ENCODE measurements at regions not wholly inside any gene's neighbourhood (a gene's known extent, or its start where the extent isn't known, plus 50 kb on each side); places are given as distances from the start of the nearest gene placed in this dataset.

- Mint-ChIP-seq H3K27me3 (peaks cover 0 to 22% (median 7%) of the 10 kb centered on the region in 5 donors), H3K4me1 (no peaks in the 10 kb centered on the region), H3K36me3 (peaks cover 0 to 3% (median 0%) of the 10 kb centered on the region in 5 donors), H3K4me3 (no peak overlapping the region), H3K27ac (no peak overlapping the region), H3K9me3 (peaks cover 0 to 9% (median 0%) of the 10 kb centered on the region in 11 donors)
- no peak overlapping the region for H3K27ac ChIP-seq (ENCODE audit: low read depth, low read length)
- ChIA-PET POLR2A (no interaction called here), CTCF (no interaction called here)
- H3K9me3 ChIP-seq (ENCODE audit: control insufficient read depth in 2 of 3, low read length in 3 of 3): no peaks in the 10 kb centered on the region
- H3K4me3 ChIP-seq (ENCODE audit: low read length): no peak overlapping the region
- ATAC-seq: no peak
- no peaks in the 10 kb centered on the region for H3K27me3 ChIP-seq (ENCODE audit: control insufficient read depth in 2 of 2, insufficient read depth in 2 of 2, low read length in 2 of 2)
- intact Hi-C loops (cut with micrococcal nuclease): no loop called here
- DNase-seq: no peak
- no peaks in the 10 kb centered on the region for H3K4me1 ChIP-seq (ENCODE audit: control insufficient read depth in 2 of 2, insufficient read depth in 2 of 2, low read length in 2 of 2)
- no peaks in the 10 kb centered on the region for H3K36me3 ChIP-seq (ENCODE audit: control insufficient read depth in 2 of 3, insufficient read depth in 3 of 3, low read length in 3 of 3)
Observed at GRCh38 chr5:96499753-96500345, 66.8 kb upstream of the PCSK1 start.

DNA sequence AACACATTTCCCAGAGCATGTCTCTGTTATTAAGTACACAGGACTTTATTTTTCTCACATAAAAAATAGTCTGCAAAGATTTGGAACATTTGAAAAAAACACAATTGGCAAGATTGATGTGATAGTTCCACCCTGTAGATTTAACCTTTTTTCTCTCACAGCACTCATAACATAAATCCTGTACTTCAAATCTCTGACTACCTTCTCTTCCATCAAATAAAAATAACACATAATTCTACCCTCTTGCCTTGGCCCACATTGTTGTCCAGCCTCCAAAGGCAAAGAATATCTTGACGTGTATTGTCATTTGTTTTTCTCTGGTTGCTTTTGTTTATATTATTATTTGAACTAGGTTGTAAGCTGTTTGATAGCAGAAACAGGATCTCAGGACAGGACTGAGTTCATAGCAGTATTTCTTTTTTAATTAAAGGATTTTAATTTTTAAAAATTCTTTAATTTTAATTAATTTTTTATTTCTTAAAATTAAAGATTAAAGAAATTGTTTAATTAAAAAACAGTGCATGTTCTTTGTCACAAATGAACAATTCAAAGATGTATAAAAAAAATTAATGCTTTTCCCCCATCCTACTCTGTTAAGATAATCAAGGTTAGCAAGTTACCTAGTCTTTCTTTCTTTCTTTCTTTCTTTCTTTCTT is 69.1 kb upstream of the PCSK1 start:
- H3K27me3 Mint-ChIP-seq: peaks cover 0 to 19% (median 7%) of the 10 kb centered on the region in 5 donors
- intact Hi-C loops (cut with micrococcal nuclease): no loop called here
- ATAC-seq: no peak
- Histone ChIP-seq H3K27ac (ENCODE audit: low read depth, low read length) (no peak overlapping the region), H3K36me3 (ENCODE audit: control insufficient read depth in 2 of 3, insufficient read depth in 3 of 3, low read length in 3 of 3) (no peaks in the 10 kb centered on the region), H3K4me1 (ENCODE audit: control insufficient read depth in 2 of 2, insufficient read depth in 2 of 2, low read length in 2 of 2) (no peaks in the 10 kb centered on the region), H3K4me3 (ENCODE audit: low read length) (no peak overlapping the region), H3K27me3 (ENCODE audit: control insufficient read depth in 2 of 2, insufficient read depth in 2 of 2, low read length in 2 of 2) (no peaks in the 10 kb centered on the region), H3K9me3 (ENCODE audit: control insufficient read depth in 2 of 3, low read length in 3 of 3) (no peaks in the 10 kb centered on the region)
- H3K27ac Mint-ChIP-seq: no peak overlapping the region
- ChIA-PET CTCF (no interaction called here), POLR2A (no interaction called here)
- no peak for DNase-seq
- H3K36me3 Mint-ChIP-seq: peaks cover 0 to 3% (median 0%) of the 10 kb centered on the region in 5 donors
- H3K4me3 Mint-ChIP-seq: no peak overlapping the region
- peaks cover 0 to under 1% (median 0%) of the 10 kb centered on the region in 11 donors for H3K9me3 Mint-ChIP-seq
- H3K4me1 Mint-ChIP-seq: no peaks in the 10 kb centered on the region

- Mint-ChIP-seq H3K27me3 (peaks cover 0 to 19% (median 7%) of the 10 kb centered on the region in 5 donors), H3K9me3 (no peaks in the 10 kb centered on the region), H3K27ac (no peak overlapping the region), H3K4me3 (no peak overlapping the region), H3K36me3 (peaks cover 0 to 3% (median 0%) of the 10 kb centered on the region in 5 donors), H3K4me1 (no peaks in the 10 kb centered on the region)
- H3K9me3 ChIP-seq (ENCODE audit: control insufficient read depth in 2 of 3, low read length in 3 of 3): no peaks in the 10 kb centered on the region
- CTCF ChIA-PET: no interaction called here
- ATAC-seq (no peak), DNase-seq (no peak)
- H3K27me3 ChIP-seq (ENCODE audit: control insufficient read depth in 2 of 2, insufficient read depth in 2 of 2, low read length in 2 of 2): no peaks in the 10 kb centered on the region
- H3K4me3 ChIP-seq (ENCODE audit: low read length): no peak overlapping the region
- intact Hi-C loops (cut with micrococcal nuclease): no loop called here
- H3K4me1 ChIP-seq (ENCODE audit: control insufficient read depth in 2 of 2, insufficient read depth in 2 of 2, low read length in 2 of 2): no peaks in the 10 kb centered on the region
- no peaks in the 10 kb centered on the region for H3K36me3 ChIP-seq (ENCODE audit: control insufficient read depth in 2 of 3, insufficient read depth in 3 of 3, low read length in 3 of 3)
- no peak overlapping the region for H3K27ac ChIP-seq (ENCODE audit: low read depth, low read length)
- POLR2A ChIA-PET: no interaction called here
Observed at GRCh38 chr5:96503501-96504236, 70.6 kb upstream of the PCSK1 start.

GRCh38 chr5:96506376-96506775 is 73.3 kb upstream of the PCSK1 start:
- no peaks in the 10 kb centered on the region for H3K4me1 ChIP-seq (ENCODE audit: control insufficient read depth in 2 of 2, insufficient read depth in 2 of 2, low read length in 2 of 2)
- ATAC-seq (no peak), DNase-seq (no peak)
- Mint-ChIP-seq H3K4me3 (no peak overlapping the region), H3K27ac (no peak overlapping the region), H3K9me3 (no peaks in the 10 kb centered on the region), H3K36me3 (peaks cover 0 to 3% (median 0%) of the 10 kb centered on the region in 5 donors), H3K4me1 (no peaks in the 10 kb centered on the region), H3K27me3 (peaks cover 0 to 13% (median 7%) of the 10 kb centered on the region in 5 donors)
- no peak overlapping the region for H3K4me3 ChIP-seq (ENCODE audit: low read length)
- intact Hi-C loops (cut with micrococcal nuclease): no loop called here
- no peaks in the 10 kb centered on the region for H3K36me3 ChIP-seq (ENCODE audit: control insufficient read depth in 2 of 3, insufficient read depth in 3 of 3, low read length in 3 of 3)
- no peaks in the 10 kb centered on the region for H3K27me3 ChIP-seq (ENCODE audit: control insufficient read depth in 2 of 2, insufficient read depth in 2 of 2, low read length in 2 of 2)
- no peak overlapping the region for H3K27ac ChIP-seq (ENCODE audit: low read depth, low read length)
- CTCF ChIA-PET: interaction anchor here (0.7 kb wide), 1 partner anchor 10 kb away, joined by 3 read pairs; no protein-coding TSS in a partner anchor
- POLR2A ChIA-PET: no interaction called here
- H3K9me3 ChIP-seq (ENCODE audit: control insufficient read depth in 2 of 3, low read length in 3 of 3): no peaks in the 10 kb centered on the region

DNA sequence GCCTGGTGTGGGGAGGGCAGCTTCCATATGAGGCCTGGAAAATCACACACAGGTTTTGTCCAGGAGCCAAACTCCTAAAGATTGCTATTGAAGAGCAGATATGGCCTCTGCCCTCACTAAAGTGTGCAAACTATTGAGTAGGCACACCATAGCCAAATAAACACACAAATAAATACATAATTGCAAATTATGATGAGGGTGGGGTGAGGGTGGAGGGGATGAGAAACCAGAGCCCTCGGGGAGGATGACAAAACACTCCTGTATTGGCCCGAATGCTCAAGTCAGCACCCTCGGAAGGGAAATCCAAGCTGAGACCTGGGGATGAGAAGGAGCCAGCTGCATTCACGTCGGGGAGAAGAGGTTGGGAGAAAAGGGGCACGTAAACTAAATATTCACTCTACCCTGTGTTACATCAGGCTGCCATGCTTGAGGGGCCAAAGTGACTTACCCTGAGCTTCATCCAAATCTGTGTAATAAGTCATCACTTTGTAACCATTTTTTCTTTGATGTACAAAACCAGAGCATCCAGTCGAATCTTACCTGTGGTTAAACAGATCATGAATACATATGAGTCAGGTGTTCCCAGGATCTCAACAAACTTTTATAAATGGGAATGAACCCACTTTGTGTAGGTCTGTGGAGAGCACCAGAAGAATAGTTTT is 73.9 kb upstream of the PCSK1 start:
- Mint-ChIP-seq H3K9me3 (no peaks in the 10 kb centered on the region), H3K36me3 (peaks cover 0 to 3% (median 0%) of the 10 kb centered on the region in 5 donors), H3K27me3 (peaks cover 0 to 13% (median 7%) of the 10 kb centered on the region in 5 donors), H3K4me3 (no peak overlapping the region), H3K4me1 (no peaks in the 10 kb centered on the region), H3K27ac (no peak overlapping the region)
- no peak for DNase-seq
- no peaks in the 10 kb centered on the region for H3K27me3 ChIP-seq (ENCODE audit: control insufficient read depth in 2 of 2, insufficient read depth in 2 of 2, low read length in 2 of 2)
- POLR2A ChIA-PET: no interaction called here
- no peaks in the 10 kb centered on the region for H3K9me3 ChIP-seq (ENCODE audit: control insufficient read depth in 2 of 3, low read length in 3 of 3)
- CTCF ChIA-PET: interaction anchor here (0.7 kb wide), 1 partner anchor 10 kb away, joined by 3 read pairs; no protein-coding TSS in a partner anchor
- no peak overlapping the region for H3K4me3 ChIP-seq (ENCODE audit: low read length)
- no peaks in the 10 kb centered on the region for H3K4me1 ChIP-seq (ENCODE audit: control insufficient read depth in 2 of 2, insufficient read depth in 2 of 2, low read length in 2 of 2)
- H3K27ac ChIP-seq (ENCODE audit: low read depth, low read length): no peak overlapping the region
- intact Hi-C loops (cut with micrococcal nuclease): no loop called here
- H3K36me3 ChIP-seq (ENCODE audit: control insufficient read depth in 2 of 3, insufficient read depth in 3 of 3, low read length in 3 of 3): no peaks in the 10 kb centered on the region
- no peak for ATAC-seq

- H3K9me3 Mint-ChIP-seq: peaks cover 0 to 1% (median 0%) of the 10 kb centered on the region in 11 donors
- ATAC-seq (no peak), DNase-seq (no peak)
- POLR2A ChIA-PET: no interaction called here
- Histone ChIP-seq H3K4me3 (ENCODE audit: low read length) (no peak overlapping the region), H3K9me3 (ENCODE audit: control insufficient read depth in 2 of 3, low read length in 3 of 3) (no peaks in the 10 kb centered on the region), H3K27ac (ENCODE audit: low read depth, low read length) (no peak overlapping the region), H3K36me3 (ENCODE audit: control insufficient read depth in 2 of 3, insufficient read depth in 3 of 3, low read length in 3 of 3) (no peaks in the 10 kb centered on the region), H3K27me3 (ENCODE audit: control insufficient read depth in 2 of 2, insufficient read depth in 2 of 2, low read length in 2 of 2) (no peaks in the 10 kb centered on the region), H3K4me1 (ENCODE audit: control insufficient read depth in 2 of 2, insufficient read depth in 2 of 2, low read length in 2 of 2) (no peaks in the 10 kb centered on the region)
- H3K27ac Mint-ChIP-seq: no peak overlapping the region
- CTCF ChIA-PET: no interaction called here
- H3K36me3 Mint-ChIP-seq: peaks cover 0 to 3% (median 0%) of the 10 kb centered on the region in 5 donors
- intact Hi-C loops (cut with micrococcal nuclease): no loop called here
- H3K27me3 Mint-ChIP-seq: peaks cover 0 to 12% (median 0%) of the 10 kb centered on the region in 5 donors
- H3K4me1 Mint-ChIP-seq: no peaks in the 10 kb centered on the region
- no peak overlapping the region for H3K4me3 Mint-ChIP-seq
Observed at GRCh38 chr5:96509316-96509715, 76.3 kb upstream of the PCSK1 start.

All from naive thymus-derived CD4-positive, alpha-beta T cell (primary cell).